C4-2B (cell line): ENCODE measurements at regions not wholly inside any gene's neighbourhood (a gene's known extent, or its start where the extent isn't known, plus 50 kb on each side); places are given as distances from the start of the nearest gene placed in this dataset.

Source experiments
- H3K27ac ChIP-seq: fragments of 450-650 bp; 2 replicates; pipeline ENCODE4 v1.5.1; 2017
- CTCF ChIP-seq: fragments of 450-650 bp; conservative IDR thresholded peaks from 2 replicates; pipeline ENCODE4 v1.5.1; 2017; ENCODE audit warnings: mild to moderate bottlenecking
- ZFX ChIP-seq: fragments of 450-650 bp; IDR thresholded peaks from 2 replicates; pipeline ENCODE4 v1.6.1; 2017

GRCh38 chr5:166679331-166679730, 1612.1 kb upstream of the WWC1 start:
- TF ChIP-seq CTCF (no peak), ZFX (no peak)
- no peak overlapping the region for H3K27ac ChIP-seq

GRCh38 chr5:166695326-166695725, 1596.1 kb upstream of the WWC1 start:
- TF ChIP-seq ZFX (no peak), CTCF (no peak)

GRCh38 chr5:166708291-166708690, 1583.2 kb upstream of the WWC1 start:
- no peak for TF ChIP-seq ZFX
- no peak for TF ChIP-seq CTCF
- H3K27ac ChIP-seq, result no peak overlapping the region

More at GRCh38 chr5:166695326-166695725, 1596.1 kb upstream of the WWC1 start:
- no peak overlapping the region for H3K27ac ChIP-seq

GRCh38 chr5:166709691-166710090, 1581.8 kb upstream of the WWC1 start:
- no peak for TF ChIP-seq ZFX
- no peak for TF ChIP-seq CTCF
- no peak overlapping the region for H3K27ac ChIP-seq

GRCh38 chr5:166710271-166710670, 1581.2 kb upstream of the WWC1 start:
- no peak overlapping the region for H3K27ac ChIP-seq
- no peak for TF ChIP-seq ZFX

- no peak overlapping the region for H3K27ac ChIP-seq
- TF ChIP-seq CTCF, result no peak
- TF ChIP-seq ZFX, result no peak
These were observed 1578.8 kb upstream of the WWC1 start for GRCh38 chr5:166712447-166713185.

- TF ChIP-seq ZFX, result no peak
- no peak for TF ChIP-seq CTCF
- no peak overlapping the region for H3K27ac ChIP-seq
These were observed 1578.2 kb upstream of the WWC1 start for GRCh38 chr5:166713295-166713694.
